Transverse colon (tissue), 4 donors: ENCODE measurements at regions not wholly inside any gene's neighbourhood (a gene's known extent, or its start where the extent isn't known, plus 50 kb on each side); places are given as distances from the start of the nearest gene placed in this dataset.
"Not testable (repeated sequence)": the region's sequence is repeated elsewhere in the genome, so short reads cannot be mapped to it uniquely, and the experiment has no call there.

Experiments
- DNase-seq: peaks from one replicate; pipeline ENCODE4 v3.0.0-alpha.2; 2019
- H3K27ac ChIP-seq, 4 donors: fragments of 200-600 bp; sonication (generic); 2 replicates each; pipeline ENCODE4 v1.5.1; 2016 to 2018; ENCODE audit warnings: inconsistent platforms in 4 of 4
- H3K27me3 ChIP-seq: fragments of 200-600 bp; sonication (generic); 2 replicates; pipeline ENCODE4 v1.5.1; 2017; ENCODE audit warnings: inconsistent platforms
- H3K36me3 ChIP-seq, 4 donors: fragments of 200-600 bp; sonication (generic); 2 replicates each; pipeline ENCODE4 v1.5.1; 2017 to 2019; ENCODE audit warnings: inconsistent platforms in 4 of 4
- H3K4me1 ChIP-seq, 4 donors: fragments of 200-600 bp; sonication (generic); 2 replicates each; pipeline ENCODE4 v1.5.1; 2017 to 2020; ENCODE audit warnings: inconsistent platforms in 4 of 4
- H3K4me3 ChIP-seq, 4 donors: fragments of 200-600 bp; sonication (generic); 1 replicate in 1 of 4; 2 replicates in 3 of 4; pipeline versions ENCODE4 v1.5.1 to v1.6.1; 2017 to 2019; ENCODE audit warnings: inconsistent platforms in 4 of 4
- H3K9me3 ChIP-seq, 2 donors: fragments of 200-600 bp; sonication (generic); 2 replicates each; pipeline ENCODE4 v1.5.1; 2017 to 2019; ENCODE audit warnings: inconsistent platforms in 2 of 2
- EP300 ChIP-seq: sonication (generic); formaldehyde crosslinking; IDR thresholded peaks from one replicate; pipeline ENCODE4 v1.6.1; 2017; ENCODE audit warnings: antibody characterized with exemption, low read depth
- POLR2A ChIP-seq: fragments of 450-650 bp; IDR thresholded peaks from one replicate; pipeline ENCODE4 v1.6.1; 2016; ENCODE audit warnings: antibody characterized with exemption, mild to moderate bottlenecking, moderate library complexity
- POLR2AphosphoS5 ChIP-seq, 3 donors: sonication (generic); formaldehyde crosslinking; IDR thresholded peaks; one replicate each; pipeline ENCODE4 v1.6.1; 2016; ENCODE audit warnings: antibody characterized with exemption in 3 of 3
- WGBS, 2 donors: methylation state at CpG; one replicate each; pipeline ENCODE4 v1.1.5; 2018; ENCODE audit warnings: low coverage in 1 of 2; 5-methylcytosine and 5-hydroxymethylcytosine counted together
- in situ Hi-C, 4 donors: fragments of 200-750 bp; cut with MboI; loops; one replicate each; pipeline versions ENCODE4 v1.15.0 to v1.15.1; 2017; ENCODE audit warnings: low sequenced_read_pairs in 3 of 4, low pct_ligation_motif_present in 1 of 4, low pct_unique_long_range_greater_than_20kb in 1 of 4
- intact Hi-C: fragments of 100-400 bp; cut with DNase I; formaldehyde crosslinking; loops from one replicate; pipeline ENCODE4 v1.15.1; 2023; ENCODE audit warnings: low total_unique reads
- TF ChIP-seq, protein P1 (sequence below), 5 experiments: fragments of 200-600 bp in 3 of 5; fragments of 450-650 bp in 2 of 5; sonication (generic) in 3 of 5; IDR thresholded peaks; 1 replicate in 2 of 5; 2 replicates in 3 of 5; pipeline ENCODE4 v1.5.1; 2016 to 2017; ENCODE audit warnings: antibody characterized with exemption in 5 of 5, inconsistent platforms in 3 of 5, mild to moderate bottlenecking in 2 of 5, moderate library complexity in 1 of 5

DNA sequence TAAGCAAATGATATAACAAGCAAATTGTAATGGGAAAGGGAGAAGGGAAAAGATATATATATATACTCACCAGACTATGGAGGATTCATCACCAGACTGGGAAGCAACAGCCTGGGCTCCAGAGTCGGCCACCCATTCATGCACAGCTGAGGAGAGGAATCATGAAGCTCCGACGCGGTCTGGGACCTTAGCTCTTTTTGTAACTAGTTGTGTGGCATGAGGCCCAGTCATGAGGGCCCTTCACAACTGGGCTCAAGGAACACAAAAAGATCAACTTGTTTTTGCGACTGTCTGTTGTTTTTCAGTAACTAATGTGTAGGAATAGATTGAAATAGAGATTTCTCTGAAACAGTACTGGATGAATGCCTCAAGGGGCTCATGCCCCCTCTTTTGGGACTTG lies 911.2 kb downstream of the TYW1 start:
- no peaks in the 10 kb centered on the region for H3K9me3 ChIP-seq
- no peaks in the 10 kb centered on the region for H3K27me3 ChIP-seq
- no peak for DNase-seq
- H3K27ac ChIP-seq: no peak overlapping the region
- intact Hi-C loops: no loop called here
- 79 to 82% methylated on average over 4 of the region's 5 CpGs for WGBS, 2 donors
- H3K36me3 ChIP-seq: no peaks in the 10 kb centered on the region
- in situ Hi-C loops: no loop called here
- no peaks in the 10 kb centered on the region for H3K4me1 ChIP-seq
- no peak overlapping the region for H3K4me3 ChIP-seq
- TF ChIP-seq, protein P1, sequence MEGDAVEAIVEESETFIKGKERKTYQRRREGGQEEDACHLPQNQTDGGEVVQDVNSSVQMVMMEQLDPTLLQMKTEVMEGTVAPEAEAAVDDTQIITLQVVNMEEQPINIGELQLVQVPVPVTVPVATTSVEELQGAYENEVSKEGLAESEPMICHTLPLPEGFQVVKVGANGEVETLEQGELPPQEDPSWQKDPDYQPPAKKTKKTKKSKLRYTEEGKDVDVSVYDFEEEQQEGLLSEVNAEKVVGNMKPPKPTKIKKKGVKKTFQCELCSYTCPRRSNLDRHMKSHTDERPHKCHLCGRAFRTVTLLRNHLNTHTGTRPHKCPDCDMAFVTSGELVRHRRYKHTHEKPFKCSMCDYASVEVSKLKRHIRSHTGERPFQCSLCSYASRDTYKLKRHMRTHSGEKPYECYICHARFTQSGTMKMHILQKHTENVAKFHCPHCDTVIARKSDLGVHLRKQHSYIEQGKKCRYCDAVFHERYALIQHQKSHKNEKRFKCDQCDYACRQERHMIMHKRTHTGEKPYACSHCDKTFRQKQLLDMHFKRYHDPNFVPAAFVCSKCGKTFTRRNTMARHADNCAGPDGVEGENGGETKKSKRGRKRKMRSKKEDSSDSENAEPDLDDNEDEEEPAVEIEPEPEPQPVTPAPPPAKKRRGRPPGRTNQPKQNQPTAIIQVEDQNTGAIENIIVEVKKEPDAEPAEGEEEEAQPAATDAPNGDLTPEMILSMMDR (IDR thresholded peaks at IDR 0.05): no peak
- TF ChIP-seq EP300 (no peak), POLR2AphosphoS5 (IDR thresholded peaks at IDR 0.05) (no peak), POLR2A (no peak)

DNA sequence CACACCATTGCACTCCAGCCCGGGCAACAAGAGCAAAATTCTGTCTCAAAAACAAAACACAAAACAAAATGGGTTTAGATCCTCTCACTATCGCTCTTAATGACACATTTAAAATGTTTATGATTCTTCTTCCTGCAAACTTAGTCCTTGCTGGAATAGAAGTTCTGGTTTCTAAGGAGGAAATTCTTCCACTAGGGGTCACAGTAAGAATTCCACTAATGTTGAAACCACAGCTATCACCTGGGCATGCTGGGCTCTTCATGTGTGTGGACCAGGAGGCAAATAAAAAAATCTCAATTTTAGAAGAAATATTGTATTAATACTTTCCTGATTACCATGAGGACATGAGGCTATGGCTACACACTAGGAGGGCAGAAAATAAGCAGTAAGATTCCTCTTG lies 915.8 kb downstream of the TYW1 start:
- DNase-seq: no peak
- in situ Hi-C loops (no loop called here), intact Hi-C loops (no loop called here)
- Histone ChIP-seq H3K4me3 (no peak overlapping the region), H3K9me3 (no peaks in the 10 kb centered on the region), H3K36me3 (no peaks in the 10 kb centered on the region), H3K27me3 (no peaks in the 10 kb centered on the region), H3K4me1 (no peaks in the 10 kb centered on the region), H3K27ac (no peak overlapping the region)
- TF ChIP-seq POLR2A (no peak), EP300 (no peak), POLR2AphosphoS5 (IDR thresholded peaks at IDR 0.05) (no peak)
- TF ChIP-seq, protein P1 (IDR thresholded peaks at IDR 0.05): no peak
- 65 to 75% methylated on average over 2 of the region's 2 CpGs for WGBS, 2 donors

DNA sequence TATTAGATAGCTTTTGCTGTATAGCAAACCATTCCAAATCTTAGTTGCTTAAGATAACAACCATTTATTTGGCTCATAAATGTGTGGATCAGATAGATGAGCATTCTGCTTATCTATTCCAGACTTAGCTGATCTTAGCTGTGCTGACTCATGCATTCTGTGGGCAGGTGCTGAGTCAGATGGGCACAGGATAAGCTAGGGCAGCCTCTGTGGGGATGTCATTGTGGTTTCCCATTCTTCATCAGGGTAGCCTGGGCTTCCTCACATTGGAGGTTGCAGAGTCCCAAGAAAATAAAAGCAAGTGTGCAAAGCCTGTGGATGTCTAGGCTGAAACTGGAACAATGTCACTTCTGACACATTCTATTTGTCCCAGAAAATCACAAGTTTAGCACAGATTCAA lies 917.0 kb downstream of the TYW1 start:
- no peak overlapping the region for H3K27ac ChIP-seq
- no peak for DNase-seq
- no peak overlapping the region for H3K4me3 ChIP-seq
- no peak for TF ChIP-seq POLR2AphosphoS5 (IDR thresholded peaks at IDR 0.05)
- no peak for TF ChIP-seq EP300
- no peak for TF ChIP-seq POLR2A
- TF ChIP-seq, protein P1 (IDR thresholded peaks at IDR 0.05): no peak
- in situ Hi-C loops (no loop called here), intact Hi-C loops (no loop called here)
- no peaks in the 10 kb centered on the region for H3K27me3 ChIP-seq
- no peaks in the 10 kb centered on the region for H3K36me3 ChIP-seq
- no peaks in the 10 kb centered on the region for H3K4me1 ChIP-seq
- peaks cover 0 to 6% of the 10 kb centered on the region in 2 donors for H3K9me3 ChIP-seq

DNA sequence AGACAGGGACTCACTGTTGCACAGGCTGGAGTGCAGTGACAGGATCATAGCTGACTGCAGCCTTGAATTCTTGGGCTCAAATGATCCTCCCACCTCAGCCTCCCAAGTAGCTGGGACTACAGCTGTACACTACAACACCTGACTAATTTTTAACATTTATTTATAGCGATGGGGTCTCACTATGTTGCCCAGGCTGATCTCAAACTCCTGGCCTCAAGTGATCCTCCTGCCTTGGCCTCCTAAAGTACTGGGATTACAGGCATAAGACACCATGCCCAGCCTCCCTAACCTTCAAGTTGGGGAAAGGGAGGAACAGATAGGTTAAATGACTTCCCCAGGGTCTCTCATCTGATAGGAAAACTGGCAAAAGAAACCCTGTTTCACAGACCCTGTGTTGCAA lies 919.5 kb downstream of the TYW1 start:
- intact Hi-C loops, H3K36me3 ChIP-seq, H3K27ac ChIP-seq, in situ Hi-C loops, H3K4me3 ChIP-seq, DNase-seq, H3K4me1 ChIP-seq, H3K27me3 ChIP-seq: not testable (repeated sequence)
- H3K9me3 ChIP-seq: peaks cover 7 to 16% of the 10 kb centered on the region in 2 donors
- 89% methylated on average over 1 of the region's 1 CpG; no CpG with 5 or more reads in 1 of the 2 donors for WGBS, 2 donors

DNA sequence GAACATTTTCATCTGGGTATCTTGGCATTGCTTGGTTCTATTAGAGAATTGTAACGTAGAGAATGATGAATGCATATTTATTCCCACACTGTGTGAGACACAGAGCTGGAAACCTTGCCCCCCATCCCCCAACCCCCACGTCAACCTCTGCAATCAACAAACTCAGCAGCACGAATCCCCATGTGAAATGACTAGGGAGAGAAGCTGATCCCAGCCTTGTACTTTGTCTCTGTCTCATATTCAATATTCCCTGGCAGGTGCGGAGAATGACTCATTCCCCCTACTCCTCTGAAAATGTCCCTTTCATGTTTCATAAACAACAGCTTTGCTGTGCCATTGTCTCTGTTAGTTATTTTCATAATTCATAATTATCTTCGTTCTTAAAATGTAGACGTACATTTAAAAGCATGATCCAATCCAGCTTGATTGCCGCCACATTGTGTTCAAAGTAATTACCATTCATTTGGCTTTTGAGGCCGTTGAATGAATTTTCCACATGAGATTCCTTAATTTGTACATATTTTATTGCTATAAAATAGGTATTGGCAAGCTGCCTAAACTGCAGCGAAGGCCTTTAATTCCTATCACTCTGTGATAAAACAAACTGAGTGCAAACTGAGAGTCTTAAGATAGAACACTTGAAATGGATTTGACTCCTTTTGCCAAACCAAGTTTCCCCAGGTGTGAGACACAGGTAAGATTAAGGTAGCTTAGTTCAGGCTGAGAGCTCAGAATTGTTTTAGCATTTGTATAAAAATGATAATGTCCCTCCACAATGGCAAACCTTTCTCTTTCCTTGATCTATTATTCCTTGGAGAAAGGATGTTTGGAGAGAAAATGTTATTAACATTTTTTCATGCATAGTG lies 920.2 kb downstream of the TYW1 start:
- Histone ChIP-seq H3K27ac (no peak overlapping the region), H3K36me3 (no peaks in the 10 kb centered on the region), H3K4me1 (no peaks in the 10 kb centered on the region), H3K4me3 (no peak overlapping the region), H3K27me3 (no peaks in the 10 kb centered on the region), H3K9me3 (peaks cover 7 to 16% of the 10 kb centered on the region in 2 donors)
- DNase-seq: no peak
- in situ Hi-C loops (no loop called here), intact Hi-C loops (no loop called here)
- WGBS, 2 donors: 63 to 79% methylated on average over 8 to 9 of the region's 9 CpGs
- TF ChIP-seq, protein P1 (IDR thresholded peaks at IDR 0.05): no peak
- no peak for TF ChIP-seq POLR2A
- TF ChIP-seq EP300: no peak
- no peak for TF ChIP-seq POLR2AphosphoS5 (IDR thresholded peaks at IDR 0.05)
